ENCODE measurements at regions not wholly inside any gene's neighbourhood (a gene's known extent, or its start where the extent isn't known, plus 50 kb on each side); places are given as distances from the start of the nearest gene placed in this dataset.

DNA sequence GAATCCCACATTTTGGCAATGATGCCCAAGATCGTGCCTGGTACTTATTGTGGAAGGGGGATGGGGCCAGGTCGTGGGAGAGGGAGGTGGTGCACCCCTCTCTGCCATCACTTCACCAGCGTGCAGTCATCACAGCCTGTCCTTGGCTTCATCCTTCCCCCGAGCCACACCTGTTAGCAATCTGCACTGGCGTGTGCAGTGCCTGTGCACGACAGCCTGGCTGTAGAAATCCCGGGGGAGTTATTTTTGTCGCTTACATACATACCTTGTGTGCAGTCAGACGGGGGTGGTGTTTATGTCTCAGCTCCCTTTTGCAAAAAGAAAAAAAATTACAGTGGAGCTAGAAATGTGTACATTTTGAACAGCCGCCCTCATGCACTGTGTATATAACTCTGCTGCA is 216.0 kb downstream of the TLE3 start:
- no peak for DNase-seq (ENCODE audit: low read depth)
- H3K4me3 ChIP-seq (ENCODE audit: low read depth, low read length): no peak overlapping the region

DNA sequence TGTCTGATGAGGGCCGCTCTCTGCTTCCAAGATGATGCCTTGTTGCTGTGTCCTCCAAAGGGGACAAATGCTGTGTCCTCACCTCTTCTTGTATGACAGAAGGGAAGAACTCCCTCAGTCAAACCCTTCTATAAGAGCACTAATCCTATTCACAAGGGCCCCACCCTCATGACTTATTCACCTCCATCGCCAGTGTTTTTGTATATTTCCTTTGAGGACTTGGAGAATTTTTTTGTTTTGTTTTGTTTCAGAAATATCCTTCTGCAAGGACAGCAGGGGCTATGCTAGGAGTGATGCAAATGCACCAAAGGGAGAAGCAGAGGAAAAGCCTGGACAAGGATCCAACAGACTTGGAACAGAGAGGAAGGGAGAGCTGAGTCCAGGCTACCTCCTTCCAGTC is 214.4 kb downstream of the TLE3 start:
- H3K4me3 ChIP-seq (ENCODE audit: low read depth, low read length): no peak overlapping the region

DNA sequence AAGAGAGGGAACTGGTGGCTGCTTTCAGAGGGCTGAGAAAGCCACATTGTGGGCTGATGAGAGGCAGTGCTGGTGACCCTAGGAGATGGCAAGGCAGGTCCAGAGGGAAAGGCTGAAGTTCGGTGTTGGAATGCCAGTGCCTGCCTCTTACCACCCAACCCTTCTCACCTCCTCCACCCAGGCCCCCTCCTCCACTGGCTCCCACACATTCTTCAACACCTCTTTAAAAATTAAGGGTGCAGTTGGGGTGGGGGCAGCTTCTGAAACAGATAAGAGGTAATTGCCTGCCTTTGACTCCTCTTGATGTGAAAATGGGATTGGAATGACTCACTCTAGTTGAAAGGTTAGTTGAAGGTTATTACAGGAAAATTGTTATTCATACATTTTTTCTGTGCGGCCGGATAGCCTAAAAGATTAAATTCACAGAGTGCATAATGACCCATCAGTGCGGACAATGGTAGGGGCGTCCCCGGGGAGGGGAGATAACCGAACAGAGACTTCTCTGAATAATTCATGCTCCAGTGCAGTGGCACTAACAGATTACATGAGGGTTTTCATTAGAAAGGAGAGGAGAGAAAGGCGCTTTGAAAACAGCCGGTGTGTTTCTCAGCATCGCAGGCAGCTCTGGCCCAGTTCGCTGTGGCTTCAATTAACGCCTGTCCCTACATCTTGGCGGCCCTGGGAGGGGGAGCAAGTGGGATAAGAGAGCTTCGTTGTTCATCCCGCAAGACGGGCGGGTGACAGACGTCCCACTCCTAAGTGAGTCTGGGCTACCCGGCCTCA is 212.4 kb downstream of the TLE3 start:
- no peak for DNase-seq (ENCODE audit: low read depth)
- no peak overlapping the region for H3K4me3 ChIP-seq (ENCODE audit: low read depth, low read length)

More for the DNA sequence above, 214.4 kb downstream of the TLE3 start:
- no peak for DNase-seq (ENCODE audit: low read depth)

DNA sequence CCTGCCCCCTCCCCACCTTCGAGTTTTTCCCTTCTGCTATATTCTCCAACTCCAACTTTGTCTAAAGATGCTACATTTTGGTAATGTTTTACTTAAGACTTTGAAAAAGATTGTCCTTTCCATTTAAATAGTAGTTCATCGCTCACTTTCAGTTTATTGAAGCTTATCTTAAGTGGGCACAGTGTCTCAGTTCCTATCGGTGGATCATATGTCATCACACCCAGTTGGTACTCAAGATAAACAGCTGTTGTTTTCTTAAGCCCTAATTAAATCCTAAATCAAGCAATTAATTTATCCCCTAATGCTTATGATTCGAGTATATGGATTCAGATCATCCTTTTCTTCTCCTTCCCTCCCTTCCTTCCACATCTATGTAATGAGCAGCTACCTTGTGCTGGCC is 210.7 kb downstream of the TLE3 start:
- no peak for DNase-seq (ENCODE audit: low read depth)
- no peak overlapping the region for H3K4me3 ChIP-seq (ENCODE audit: low read depth, low read length)

DNA sequence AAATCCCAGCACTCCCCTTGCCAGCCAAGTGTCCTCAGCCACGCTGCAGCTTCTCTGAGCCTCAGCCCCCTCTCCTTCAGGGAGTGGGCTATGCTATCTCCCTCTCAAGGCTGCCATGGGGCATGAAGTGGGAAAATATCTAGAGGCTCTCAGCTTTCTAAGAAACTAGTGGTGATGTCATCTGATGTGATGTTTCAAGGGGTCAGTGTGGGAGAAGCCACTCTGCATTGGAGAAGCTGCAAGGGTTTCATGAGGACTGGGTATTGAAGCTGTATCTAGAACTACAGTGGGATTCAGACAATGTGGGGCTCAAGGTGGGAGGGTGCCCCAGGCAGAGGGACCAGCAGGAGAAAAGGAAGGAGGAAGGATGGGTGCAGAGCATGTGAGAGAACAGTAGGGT is 210.2 kb downstream of the TLE3 start:
- no peak overlapping the region for H3K4me3 ChIP-seq (ENCODE audit: low read depth, low read length)
- no peak for DNase-seq (ENCODE audit: low read depth)

DNA sequence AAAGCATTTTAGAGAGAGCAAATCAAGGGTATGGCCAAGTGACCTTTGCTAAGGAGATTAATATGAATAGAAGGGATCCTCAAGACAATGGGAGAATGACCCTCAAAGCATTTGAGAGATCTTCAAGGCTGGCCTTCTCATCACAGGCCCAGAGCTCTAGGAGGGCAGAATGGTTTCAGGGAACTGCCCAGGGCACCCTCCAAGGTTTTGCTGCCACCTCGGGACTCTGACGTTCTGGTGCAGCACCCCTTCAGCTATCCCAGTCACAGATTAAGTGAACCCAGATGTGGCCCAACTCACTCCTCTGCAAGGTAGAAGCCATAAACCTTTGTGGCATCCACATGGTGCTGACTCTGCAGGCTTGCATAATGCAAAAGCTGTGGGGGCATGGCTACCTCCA is 209.3 kb downstream of the TLE3 start:
- no peak overlapping the region for H3K4me3 ChIP-seq (ENCODE audit: low read depth, low read length)
- no peak for DNase-seq (ENCODE audit: low read depth)

DNA sequence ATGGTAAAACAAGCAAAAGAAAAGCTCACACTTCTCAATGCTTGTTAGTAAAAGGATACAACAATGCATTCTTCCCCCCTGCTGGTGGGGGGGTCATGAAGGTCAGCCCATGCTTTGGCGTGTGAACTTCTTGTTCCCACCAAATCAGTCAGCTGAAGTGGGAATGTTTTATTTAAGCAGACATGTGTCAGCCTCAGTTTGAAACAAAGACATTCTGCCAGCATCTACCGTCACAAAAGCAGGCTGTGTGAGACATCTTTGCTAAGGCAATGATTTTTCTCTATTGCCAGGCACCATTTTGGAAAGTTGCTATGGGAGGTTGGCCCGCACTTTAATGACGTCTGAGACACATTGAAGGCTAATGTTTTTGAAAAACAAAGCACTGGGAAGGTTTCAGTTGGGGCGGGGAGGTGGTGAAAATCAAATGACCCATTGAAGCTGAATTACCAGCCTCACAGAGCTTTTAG is 206.6 kb downstream of the TLE3 start:
- no peak overlapping the region for H3K4me3 ChIP-seq (ENCODE audit: low read depth, low read length)
- DNase-seq (ENCODE audit: low read depth): no peak

DNA sequence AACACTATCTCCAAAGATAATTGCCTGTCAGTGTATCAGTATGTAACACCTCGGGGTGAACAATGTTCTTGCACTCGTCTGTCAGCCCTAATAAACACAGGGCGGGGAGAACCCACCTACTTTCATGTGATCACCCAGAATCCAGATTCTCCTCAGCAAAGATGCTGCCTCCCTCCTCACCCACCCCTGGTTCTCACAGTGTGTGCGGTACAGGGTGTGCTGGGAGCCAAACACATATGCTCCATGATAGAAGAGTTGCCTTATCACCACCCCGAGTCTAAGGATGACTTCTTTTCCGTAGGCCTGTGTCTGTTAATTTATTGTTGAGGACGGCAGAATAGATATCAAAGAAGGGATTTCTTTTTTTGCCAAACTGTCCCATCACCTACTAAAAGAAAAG is 206.1 kb downstream of the TLE3 start:
- no peak for DNase-seq (ENCODE audit: low read depth)
- H3K4me3 ChIP-seq (ENCODE audit: low read depth, low read length): no peak overlapping the region

DNA sequence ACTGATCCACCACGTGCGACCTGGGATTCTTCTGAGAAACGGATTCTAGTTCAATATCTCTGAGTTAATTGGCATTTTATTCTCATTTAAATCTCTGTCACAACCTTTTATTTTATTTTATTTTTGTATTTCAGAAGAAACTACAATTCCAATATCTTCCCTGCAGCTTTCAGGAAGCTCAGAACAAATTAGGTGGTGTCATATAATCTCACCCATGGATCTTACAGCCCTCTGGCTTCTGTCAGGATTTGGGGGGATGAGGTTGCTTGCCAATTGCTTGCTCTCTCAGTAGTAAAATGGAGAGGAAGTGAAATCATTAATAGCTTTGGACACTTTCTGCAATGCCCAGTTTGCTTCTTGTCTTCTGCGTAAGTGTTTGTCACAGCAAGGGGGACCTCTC is 205.4 kb downstream of the TLE3 start:
- no peak overlapping the region for H3K4me3 ChIP-seq (ENCODE audit: low read depth, low read length)
- DNase-seq (ENCODE audit: low read depth): no peak

DNA sequence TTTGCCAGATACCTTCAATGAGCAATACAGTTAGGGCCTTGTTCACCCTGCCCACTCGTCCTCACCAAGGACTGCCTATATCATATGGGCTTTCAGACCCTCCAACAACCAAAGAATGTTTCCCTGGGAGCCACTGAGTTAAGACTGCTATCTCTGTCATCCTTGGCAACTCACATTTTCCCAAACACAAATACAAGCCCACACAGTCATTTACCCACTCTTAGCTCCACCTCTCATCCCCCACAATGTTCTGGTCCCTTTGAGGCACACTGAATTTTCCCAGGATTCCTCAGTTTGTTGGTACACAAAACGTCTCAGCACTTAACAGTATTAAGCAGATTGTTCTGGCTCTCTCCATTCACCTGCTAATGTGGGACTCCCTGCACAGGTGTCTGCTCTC is 204.6 kb downstream of the TLE3 start:
- H3K4me3 ChIP-seq (ENCODE audit: low read depth, low read length): no peak overlapping the region
- DNase-seq (ENCODE audit: low read depth): no peak

DNA sequence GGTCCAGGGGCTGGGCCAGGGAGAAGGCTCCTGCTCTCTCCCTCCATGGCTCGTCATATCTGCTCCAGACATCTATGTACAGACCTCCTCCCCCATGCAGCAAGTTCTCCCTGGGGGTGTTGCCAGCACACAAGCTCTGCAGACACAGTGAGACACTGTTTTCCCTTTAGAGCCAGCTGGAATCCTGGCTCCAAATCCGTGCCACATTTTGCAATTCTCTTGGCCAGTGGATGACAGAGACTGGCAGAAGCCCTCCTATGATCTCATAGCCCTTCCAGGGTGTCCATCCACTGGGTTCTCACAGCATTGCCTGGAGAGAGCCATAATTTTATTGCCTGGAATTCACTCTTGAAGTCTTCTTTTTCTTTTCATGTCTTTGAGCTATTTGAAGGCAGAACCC is 203.9 kb downstream of the TLE3 start:
- H3K4me3 ChIP-seq (ENCODE audit: low read depth, low read length): no peak overlapping the region
- peak; percentile 49 for DNase-seq (ENCODE audit: low read depth)

DNA sequence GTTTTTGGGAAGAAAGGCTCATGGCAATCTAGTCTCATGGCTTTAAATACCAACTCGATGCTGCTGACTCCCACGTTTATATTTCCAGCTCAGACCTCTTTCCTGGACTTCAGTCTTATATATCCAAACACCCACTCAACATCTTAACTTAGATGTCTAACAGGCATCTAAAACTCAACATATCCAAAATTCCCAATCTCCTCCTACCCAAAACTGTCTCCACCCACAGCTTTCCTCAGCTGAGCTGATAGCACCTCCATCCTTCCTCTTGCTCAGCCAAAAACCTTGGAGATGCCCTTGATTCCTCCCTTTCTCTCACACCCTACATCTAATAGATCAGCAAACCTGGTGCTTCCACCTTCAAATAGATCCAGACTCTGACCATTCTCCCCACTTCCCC is 202.5 kb downstream of the TLE3 start:
- no peak for DNase-seq (ENCODE audit: low read depth)
- H3K4me3 ChIP-seq (ENCODE audit: low read depth, low read length): no peak overlapping the region

DNA sequence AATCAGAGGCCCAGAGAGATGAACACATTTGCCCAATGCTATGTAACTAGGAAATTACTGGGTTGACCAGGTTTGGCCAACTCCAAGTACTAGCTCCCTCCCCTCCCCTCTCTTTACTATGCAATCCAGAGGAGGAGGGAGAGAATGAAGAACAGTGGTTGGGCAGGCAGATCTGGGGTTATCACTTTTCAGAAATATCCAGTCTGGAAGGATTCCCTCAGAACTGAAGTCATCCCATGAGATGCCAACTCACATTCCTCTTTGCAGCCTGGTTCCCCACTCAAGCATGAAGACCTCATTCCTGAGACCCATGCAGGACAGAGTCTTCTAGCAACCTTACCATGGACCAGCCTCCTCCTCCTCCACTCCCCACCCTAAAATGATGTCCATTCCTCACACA is 201.1 kb downstream of the TLE3 start:
- DNase-seq (ENCODE audit: low read depth): no peak
- H3K4me3 ChIP-seq (ENCODE audit: low read depth, low read length): no peak overlapping the region

DNA sequence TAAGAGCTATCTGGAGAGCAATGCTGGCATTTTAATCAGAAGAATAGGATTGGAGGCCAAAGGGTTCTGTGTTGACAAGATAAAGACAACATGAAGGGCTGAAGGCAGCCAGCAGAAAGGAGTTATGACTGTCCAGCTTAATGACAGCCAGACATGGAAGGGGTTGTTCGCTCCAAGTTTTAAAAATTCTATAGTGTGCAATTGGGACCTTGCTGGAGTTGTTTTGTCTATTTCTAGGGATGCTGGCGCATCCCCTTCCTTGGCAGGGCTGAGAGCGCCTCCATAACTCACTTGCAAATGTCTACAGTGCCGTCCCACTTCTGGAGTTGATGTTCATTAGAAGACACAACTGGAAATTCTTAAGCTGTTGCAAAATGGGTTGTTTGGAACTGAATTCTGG is 200.7 kb downstream of the TLE3 start:
- no peak overlapping the region for H3K4me3 ChIP-seq (ENCODE audit: low read depth, low read length)
- DNase-seq (ENCODE audit: low read depth): no peak

DNA sequence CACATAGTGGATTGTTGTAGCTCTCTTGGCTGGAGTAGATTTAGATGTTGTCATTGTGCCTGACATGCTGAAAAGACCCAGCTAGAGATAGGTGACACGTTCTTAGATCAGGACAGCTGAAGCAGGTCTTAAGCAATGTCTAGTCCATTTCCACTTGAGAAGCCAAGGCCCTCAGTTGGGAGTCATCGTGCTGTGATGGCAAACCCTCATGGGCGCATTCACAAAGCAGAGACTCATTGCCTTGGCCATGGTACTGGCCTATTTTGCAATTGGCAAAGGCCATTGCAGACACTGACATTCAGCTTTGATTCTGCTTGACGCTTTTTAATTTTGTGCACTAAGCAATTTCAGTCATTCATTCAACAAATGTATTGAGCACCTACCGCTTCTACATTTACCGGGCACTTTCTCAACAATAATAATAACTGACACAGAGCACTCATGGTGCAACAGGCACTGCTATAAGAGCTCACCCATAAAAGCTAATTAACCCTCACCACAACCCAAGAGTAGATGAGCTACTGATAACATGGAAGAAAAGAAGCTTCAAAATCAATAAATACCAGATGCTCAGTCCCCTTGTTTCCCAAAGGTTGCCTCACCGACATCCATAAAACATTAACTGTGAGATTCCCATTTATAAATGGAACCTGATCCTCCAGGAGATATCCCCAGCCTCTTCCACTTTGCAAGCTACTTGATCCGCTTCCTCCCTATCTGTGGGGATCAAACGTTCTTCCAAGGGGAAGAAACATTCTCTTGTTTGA is 200.1 kb downstream of the TLE3 start:
- no peak for DNase-seq (ENCODE audit: low read depth)
- H3K4me3 ChIP-seq (ENCODE audit: low read depth, low read length): no peak overlapping the region

DNA sequence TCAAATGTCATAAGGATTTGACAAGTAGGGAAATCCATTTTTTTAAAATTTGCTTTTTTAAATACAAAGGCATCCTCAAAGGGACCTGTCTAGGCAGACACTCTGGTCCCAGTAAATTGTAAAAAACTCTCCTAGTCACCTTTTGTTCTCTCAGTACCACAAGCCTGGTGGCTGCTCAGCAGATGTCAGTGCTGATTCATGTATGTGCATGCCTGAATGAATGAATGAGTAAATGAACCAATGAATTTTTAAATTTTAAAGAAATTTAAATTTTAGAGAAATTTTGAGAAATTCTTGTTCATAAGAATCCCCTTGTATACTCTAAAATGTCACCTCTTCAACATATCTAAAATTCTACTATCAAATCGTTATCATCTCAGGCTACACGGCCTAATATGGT is 199.5 kb downstream of the TLE3 start:
- H3K4me3 ChIP-seq (ENCODE audit: low read depth, low read length): no peak overlapping the region
- no peak for DNase-seq (ENCODE audit: low read depth)

DNA sequence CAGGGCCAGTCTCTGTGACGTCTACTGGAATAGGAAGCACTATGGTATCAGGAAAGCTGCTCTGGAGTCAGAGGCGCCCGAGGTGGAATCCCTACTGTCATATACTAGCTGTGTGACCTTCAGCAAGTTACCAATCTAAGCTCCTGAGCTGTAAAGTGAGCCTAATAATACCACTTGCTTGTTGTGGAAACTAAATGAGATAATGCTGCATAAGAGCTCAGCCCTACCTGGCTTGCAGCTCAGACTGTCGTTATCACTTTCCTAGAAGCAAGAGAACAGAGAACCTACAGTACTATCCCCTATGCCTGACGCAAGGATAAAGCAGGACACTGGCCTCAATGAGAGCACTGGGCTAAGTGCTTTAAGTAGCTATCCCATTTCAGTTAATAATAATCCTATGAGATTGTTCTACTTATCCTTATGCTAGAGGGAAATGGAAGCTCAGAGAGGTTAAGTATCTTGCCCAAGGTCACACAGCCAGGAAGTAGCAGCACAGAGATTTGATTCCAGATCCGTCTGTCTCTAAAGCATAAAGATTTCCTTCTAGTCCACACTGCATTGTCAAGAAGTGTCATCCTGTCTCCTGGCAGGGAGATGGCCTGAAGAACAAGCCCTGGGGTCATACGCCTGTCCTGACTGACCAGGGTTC is 195.2 kb downstream of the TLE3 start:
- H3K4me3 ChIP-seq (ENCODE audit: low read depth, low read length): no peak overlapping the region
- DNase-seq (ENCODE audit: low read depth): no peak

DNA sequence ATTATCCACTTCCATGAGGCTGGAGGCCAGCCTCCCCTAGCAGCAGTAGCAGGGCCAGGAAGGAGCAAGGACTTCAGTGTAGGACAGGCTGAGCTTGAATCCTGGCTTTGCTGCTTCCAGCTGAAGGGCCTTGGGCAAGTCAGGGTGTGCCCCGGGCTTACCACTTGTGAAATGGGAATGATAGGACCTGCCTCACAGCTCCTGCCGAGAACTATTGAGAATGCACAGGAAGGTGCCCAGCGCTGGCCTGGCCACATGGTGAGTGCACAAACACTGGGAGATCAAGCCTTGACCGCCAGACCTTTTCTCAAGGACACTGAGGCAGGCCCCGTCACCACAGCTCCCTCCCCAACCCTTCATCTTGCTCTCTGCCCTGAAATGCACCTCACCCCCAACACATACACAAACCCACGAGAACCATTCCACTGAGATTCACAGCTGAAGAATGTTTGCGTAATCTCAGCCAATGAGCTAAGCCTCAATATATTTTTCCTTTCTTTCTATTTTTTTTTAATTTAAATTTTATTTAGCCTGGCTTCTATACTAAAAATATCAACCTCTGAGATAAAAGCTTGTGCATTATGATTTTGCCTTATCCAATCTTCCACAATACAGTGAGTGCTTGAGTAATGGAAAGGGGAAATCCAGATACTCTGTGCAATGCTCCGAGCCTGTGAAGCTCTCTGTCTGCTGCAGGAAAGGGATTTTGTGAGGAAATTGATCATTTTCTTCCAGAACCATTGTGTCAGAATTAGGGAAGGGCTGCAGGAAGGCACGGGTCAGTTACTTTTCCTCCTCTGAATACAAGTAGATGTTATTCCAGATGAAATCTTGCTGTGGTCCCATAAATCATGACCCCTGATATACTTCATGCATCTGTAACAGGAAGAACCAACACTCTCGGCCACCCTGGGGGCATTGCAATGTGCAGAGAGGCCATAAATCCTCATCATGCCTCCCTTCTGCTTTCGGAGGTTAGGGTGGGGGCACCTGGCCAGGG is 193.9 kb downstream of the TLE3 start:
- peak; percentile 1 for DNase-seq (ENCODE audit: low read depth)
- no peak overlapping the region for H3K4me3 ChIP-seq (ENCODE audit: low read depth, low read length)
